Parathyroid adenoma (tissue), 2 donors: ENCODE measurements at regions not wholly inside any gene's neighbourhood (a gene's known extent, or its start where the extent isn't known, plus 50 kb on each side); places are given as distances from the start of the nearest gene placed in this dataset.

Experiments used
- H2AFZ ChIP-seq: fragments of 300-600 bp; sonication (generic); one replicate; pipeline ENCODE4 v1.7.0; 2017; ENCODE audit warnings: antibody characterized with exemption, mild to moderate bottlenecking
- H3K27ac ChIP-seq: fragments of 300-600 bp; sonication (generic); one replicate; pipeline ENCODE4 v1.7.0; 2017
- H3K27me3 ChIP-seq: fragments of 300-600 bp; sonication (generic); one replicate; pipeline ENCODE4 v1.7.0; 2017; ENCODE audit warnings: low read length; ENCODE audit not compliant: control insufficient read depth, insufficient read depth
- H3K36me3 ChIP-seq: fragments of 300-600 bp; sonication (generic); one replicate; pipeline ENCODE4 v1.7.0; 2017; ENCODE audit warnings: low read length; ENCODE audit not compliant: control insufficient read depth, insufficient read depth
- H3K4me1 ChIP-seq: fragments of 300-600 bp; sonication (generic); one replicate; pipeline ENCODE4 v1.7.0; 2017; ENCODE audit warnings: control low read depth
- H3K4me2 ChIP-seq: fragments of 300-600 bp; sonication (generic); one replicate; pipeline ENCODE4 v1.7.0; 2017; ENCODE audit warnings: low read length
- H3K4me3 ChIP-seq: fragments of 300-600 bp; sonication (generic); one replicate; pipeline ENCODE4 v1.7.0; 2017; ENCODE audit warnings: low read depth, low read length
- H3K79me2 ChIP-seq: fragments of 300-600 bp; sonication (generic); one replicate; pipeline ENCODE4 v1.7.0; 2017; ENCODE audit warnings: control low read depth
- H3K9ac ChIP-seq: fragments of 300-600 bp; sonication (generic); one replicate; pipeline ENCODE4 v1.7.0; 2017; ENCODE audit warnings: mild to moderate bottlenecking
- H3K9me3 ChIP-seq: fragments of 300-600 bp; sonication (generic); one replicate; pipeline ENCODE4 v1.7.0; 2017; ENCODE audit warnings: low read length; ENCODE audit not compliant: control insufficient read depth
- CTCF ChIP-seq: fragments of 300-600 bp; sonication (generic); IDR thresholded peaks from one replicate; pipeline ENCODE4 v1.7.0; 2017; ENCODE audit warnings: antibody characterized with exemption, mild to moderate bottlenecking
- donor health status: primary hyperparathyroidism.

DNA sequence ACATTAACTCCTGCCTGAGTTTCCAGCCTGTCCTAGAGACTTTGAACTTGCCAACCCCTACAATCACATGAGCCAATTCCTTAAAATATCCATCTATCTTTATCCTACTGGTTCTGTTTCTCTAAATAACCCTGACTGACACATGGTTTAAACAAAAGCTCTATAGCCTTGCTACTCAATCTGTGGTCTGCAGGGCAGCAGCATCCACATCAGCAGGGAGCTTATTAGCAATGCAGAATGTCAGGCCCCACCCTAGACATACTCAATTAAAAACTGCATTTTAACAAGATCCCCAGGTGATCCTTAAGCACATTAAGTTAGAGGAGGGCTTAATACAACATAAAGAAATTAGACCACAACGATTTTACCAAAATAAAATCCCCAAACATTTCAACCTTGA, 108.3 kb upstream of the CPSF6 start:
- Histone ChIP-seq H3K79me2 (no peaks in the 10 kb centered on the region), H3K4me2 (no peak overlapping the region), H3K4me3 (no peak overlapping the region), H3K36me3 (no peaks in the 10 kb centered on the region), H3K27ac (no peak overlapping the region), H3K4me1 (no peaks in the 10 kb centered on the region), H3K27me3 (no peaks in the 10 kb centered on the region), H3K9ac (no peak overlapping the region), H3K9me3 (no peaks in the 10 kb centered on the region), H2AFZ (no peak overlapping the region)
- no peak for TF ChIP-seq CTCF

DNA sequence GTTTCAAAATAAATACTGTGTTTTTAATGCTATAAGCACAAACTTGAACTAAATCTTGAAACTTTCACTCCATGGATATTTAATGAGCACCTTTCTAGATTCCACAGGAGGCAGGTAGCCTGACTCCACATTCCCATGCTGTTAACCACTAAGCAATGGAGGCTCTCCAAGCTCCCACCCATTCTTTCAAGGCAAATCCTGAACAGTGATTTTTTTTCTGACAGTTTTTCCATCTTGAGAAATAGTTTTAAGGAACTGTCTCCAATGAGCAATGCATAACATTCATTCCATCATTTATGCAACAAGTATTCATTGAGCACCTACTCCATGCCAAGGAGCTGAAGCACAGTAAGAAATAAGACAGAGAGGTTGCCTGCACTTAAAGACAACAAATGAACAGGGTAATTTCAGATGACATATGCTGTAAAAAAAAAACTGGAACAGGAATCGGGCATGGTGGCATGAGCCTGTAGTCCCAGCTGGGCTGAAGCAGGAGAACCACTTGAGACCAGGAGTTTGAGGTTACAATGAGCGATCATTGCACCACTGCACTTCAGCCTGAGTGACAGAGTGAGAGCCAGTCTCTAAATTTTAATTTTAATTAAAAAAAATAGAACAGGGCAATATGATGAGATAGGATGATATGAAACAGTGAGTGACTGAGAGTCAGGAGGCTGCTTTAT, 102.3 kb upstream of the CPSF6 start:
- Histone ChIP-seq H3K9ac (no peak overlapping the region), H3K4me2 (no peak overlapping the region), H3K9me3 (no peaks in the 10 kb centered on the region), H3K79me2 (no peaks in the 10 kb centered on the region), H3K27me3 (no peaks in the 10 kb centered on the region), H3K4me1 (no peaks in the 10 kb centered on the region), H3K4me3 (no peak overlapping the region), H3K36me3 (no peaks in the 10 kb centered on the region), H2AFZ (no peak overlapping the region), H3K27ac (no peak overlapping the region)
- TF ChIP-seq CTCF: no peak

GRCh38 chr12:69141074-69141473, 98.3 kb upstream of the CPSF6 start:
- Histone ChIP-seq H3K9ac (no peak overlapping the region), H3K27ac (no peak overlapping the region), H3K36me3 (no peaks in the 10 kb centered on the region), H3K4me2 (no peak overlapping the region), H3K79me2 (no peaks in the 10 kb centered on the region), H2AFZ (no peak overlapping the region), H3K27me3 (no peaks in the 10 kb centered on the region), H3K9me3 (no peaks in the 10 kb centered on the region), H3K4me1 (peaks cover 6% of the 10 kb centered on the region), H3K4me3 (no peak overlapping the region)
- TF ChIP-seq CTCF: no peak

GRCh38 chr12:69149270-69149669, 90.1 kb upstream of the CPSF6 start:
- no peak overlapping the region for H3K9ac ChIP-seq
- H2AFZ ChIP-seq: no peak overlapping the region
- no peak overlapping the region for H3K4me3 ChIP-seq
- H3K36me3 ChIP-seq: no peaks in the 10 kb centered on the region
- H3K9me3 ChIP-seq: no peaks in the 10 kb centered on the region
- no peaks in the 10 kb centered on the region for H3K79me2 ChIP-seq
- no peak for TF ChIP-seq CTCF
- peaks cover 6% of the 10 kb centered on the region for H3K4me1 ChIP-seq
- no peak overlapping the region for H3K4me2 ChIP-seq
- H3K27ac ChIP-seq: no peak overlapping the region
- no peaks in the 10 kb centered on the region for H3K27me3 ChIP-seq
